ENCODE measurements at regions not wholly inside any gene's neighbourhood (a gene's known extent, or its start where the extent isn't known, plus 50 kb on each side); places are given as distances from the start of the nearest gene placed in this dataset.

- H3K27me3 ChIP-seq (ENCODE audit: control insufficient read depth in 1 of 2, insufficient read depth in 2 of 2, low read length in 2 of 2), result no peaks in the 10 kb centered on the region
Observed at GRCh38 chr6:40262363-40262762, 324.8 kb downstream of the LRFN2 start.

More at GRCh38 chr6:40262363-40262762, 324.8 kb downstream of the LRFN2 start:
- ATAC-seq (no peak), FAIRE-seq (no peak), DNase-seq (ENCODE audit: low spot score) (no peak)
- H3K4me1 ChIP-seq (ENCODE audit: insufficient read depth, low read length), result no peaks in the 10 kb centered on the region
- H3K36me3 ChIP-seq (replicated peaks in 1 of 2; ENCODE audit: control insufficient read depth in 1 of 2, insufficient read depth in 2 of 2, low read length in 2 of 2), result no peaks in the 10 kb centered on the region
- intact Hi-C loops (cut with micrococcal nuclease; ENCODE audit: unreplicated experiment), result no loop called here
- BruUV-seq (replicated peaks), result no TSS peak
- no peaks in the 10 kb centered on the region for H4K20me1 ChIP-seq (ENCODE audit: insufficient read depth, low read length)
- no peaks in the 10 kb centered on the region for H3K79me2 ChIP-seq (ENCODE audit: insufficient read depth, low read length)
- H3K4me3 ChIP-seq (replicated peaks in 1 of 3; ENCODE audit: insufficient read depth in 1 of 3, low read depth in 2 of 3, low read length in 3 of 3), result no peak overlapping the region
- H3K27ac ChIP-seq (ENCODE audit: extremely low read length, insufficient read depth, low read length), result no peak overlapping the region
- 50% methylated on average over 1 of the region's 1 CpG for WGBS (ENCODE audit: low lambda C conversion rate)
- H3K9me3 ChIP-seq (ENCODE audit: low read length), result no peaks in the 10 kb centered on the region
- H3K4me2 ChIP-seq (ENCODE audit: low read depth, low read length), result no peak overlapping the region
- ChIA-PET CTCF (ENCODE audit: low intra/inter-chr PET ratio, low total read pairs) (no interaction called here), POLR2A (no interaction called here)
- in situ Hi-C loops (cut with HindIII; ENCODE audit: extremely low pct_ligation_motif_present, low pct_unique_long_range_greater_than_20kb), result no loop called here
- no peak overlapping the region for H2AFZ ChIP-seq (ENCODE audit: low read length)
- TF ChIP-seq FOXP4 (CRISPR knock-in tag; IDR thresholded peaks at IDR 0.05) (no peak), PHF8 (CRISPR knock-in tag; IDR thresholded peaks at IDR 0.05) (no peak), NFE2L1 (CRISPR knock-in tag; IDR thresholded peaks at IDR 0.05; ENCODE audit: borderline replicate concordance) (no peak), CEBPG (CRISPR knock-in tag; IDR thresholded peaks at IDR 0.05) (no peak), ZBTB8A (CRISPR knock-in tag; IDR thresholded peaks at IDR 0.05; ENCODE audit: borderline replicate concordance, low read depth) (no peak), NR2F1 (CRISPR knock-in tag; IDR thresholded peaks at IDR 0.05) (no peak), NBN (conservative IDR thresholded peaks at IDR 0.05) (no peak), CREM (IDR thresholded peaks at IDR 0.05) (no peak), CREM (CRISPR knock-in tag; IDR thresholded peaks at IDR 0.05) (no peak), PCBP2 (optimal IDR thresholded peaks at IDR 0.05; ENCODE audit: low read depth, low read length, poor library complexity, severe bottlenecking) (no peak), ZNF451 (CRISPR knock-in tag; IDR thresholded peaks at IDR 0.05) (no peak), FOXO1 (CRISPR knock-in tag; IDR thresholded peaks at IDR 0.05) (no peak), AGO1 (IDR thresholded peaks at IDR 0.05; ENCODE audit: low read depth, low read length, poor library complexity, severe bottlenecking) (no peak)
- H3K9ac ChIP-seq (ENCODE audit: insufficient read depth, low read depth, low read length), result no peak overlapping the region
